Duodenal mucosa (tissue), 2 donors: ENCODE measurements at regions not wholly inside any gene's neighbourhood (a gene's known extent, or its start where the extent isn't known, plus 50 kb on each side); places are given as distances from the start of the nearest gene placed in this dataset.

Experiments
- H3K27ac ChIP-seq: one replicate; pipeline ENCODE4 v1.7.0; 2013; ENCODE audit warnings: low read depth, low read length
- H3K27me3 ChIP-seq, 2 donors: one replicate each; pipeline ENCODE4 v1.7.0; 2013; ENCODE audit warnings: low read length in 2 of 2, control low read depth in 1 of 2; ENCODE audit not compliant: insufficient read depth in 2 of 2, control insufficient read depth in 1 of 2
- H3K36me3 ChIP-seq, 2 donors: one replicate each; pipeline ENCODE4 v1.7.0; 2013; ENCODE audit warnings: low read length in 2 of 2, control low read depth in 1 of 2; ENCODE audit not compliant: insufficient read depth in 2 of 2, control insufficient read depth in 1 of 2
- H3K4me1 ChIP-seq, 2 donors: one replicate each; pipeline ENCODE4 v1.7.0; 2013; ENCODE audit warnings: low read length in 2 of 2, control low read depth in 1 of 2; ENCODE audit not compliant: insufficient read depth in 2 of 2, control insufficient read depth in 1 of 2
- H3K4me3 ChIP-seq, 2 donors: one replicate each; pipeline ENCODE4 v1.7.0; 2013; ENCODE audit warnings: low read length in 2 of 2, low read depth in 1 of 2
- H3K9ac ChIP-seq, 2 donors: one replicate each; pipeline ENCODE4 v1.7.0; 2013; ENCODE audit warnings: low read length in 2 of 2, low read depth in 1 of 2
- H3K9me3 ChIP-seq, 2 donors: one replicate each; pipeline ENCODE4 v1.7.0; 2013; ENCODE audit warnings: low read length in 2 of 2, control low read depth in 1 of 2; ENCODE audit not compliant: control insufficient read depth in 1 of 2

DNA sequence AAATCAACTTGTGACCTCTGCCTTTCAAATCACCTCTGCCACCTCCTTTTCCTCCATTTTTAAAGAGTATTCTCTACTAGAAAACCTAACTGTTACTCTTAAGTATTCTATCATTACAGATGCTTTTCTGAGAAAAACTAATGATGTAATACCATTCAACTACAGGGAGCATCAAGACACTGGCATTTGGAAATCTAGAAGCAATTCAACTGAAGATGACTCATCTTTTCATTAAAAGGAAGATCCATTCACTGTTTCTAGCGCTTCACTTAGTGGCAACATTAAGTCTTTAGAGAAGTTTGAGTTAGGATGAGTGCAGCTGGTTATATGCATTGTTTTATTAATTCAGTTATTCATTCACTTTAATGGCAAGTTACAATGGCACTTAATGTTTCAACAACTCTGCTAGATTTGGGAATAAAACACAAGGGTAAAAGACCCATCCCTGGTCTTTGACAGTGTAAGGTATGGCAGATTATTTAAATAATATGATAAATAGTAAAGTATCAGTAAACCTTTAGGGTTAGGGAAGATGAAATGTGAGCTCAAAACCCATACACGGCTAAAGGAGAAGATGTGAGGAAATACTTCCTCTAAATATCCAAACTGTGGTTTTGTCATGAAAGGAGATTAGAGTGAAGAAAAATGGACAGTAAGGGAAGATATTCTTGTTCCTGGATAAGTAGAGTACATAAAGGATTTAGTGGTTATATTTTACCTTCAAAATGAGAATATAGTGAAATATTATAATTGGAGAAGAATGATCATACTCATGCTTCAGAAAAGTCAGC, 61.7 kb downstream of the KCNJ2 start:
- H3K27me3 ChIP-seq = no peaks in the 10 kb centered on the region
- no peak overlapping the region for H3K4me3 ChIP-seq
- no peaks in the 10 kb centered on the region for H3K36me3 ChIP-seq
- no peak overlapping the region for H3K9ac ChIP-seq
- H3K4me1 ChIP-seq = no peaks in the 10 kb centered on the region
- no peaks in the 10 kb centered on the region for H3K9me3 ChIP-seq
- H3K27ac ChIP-seq = no peak overlapping the region

DNA sequence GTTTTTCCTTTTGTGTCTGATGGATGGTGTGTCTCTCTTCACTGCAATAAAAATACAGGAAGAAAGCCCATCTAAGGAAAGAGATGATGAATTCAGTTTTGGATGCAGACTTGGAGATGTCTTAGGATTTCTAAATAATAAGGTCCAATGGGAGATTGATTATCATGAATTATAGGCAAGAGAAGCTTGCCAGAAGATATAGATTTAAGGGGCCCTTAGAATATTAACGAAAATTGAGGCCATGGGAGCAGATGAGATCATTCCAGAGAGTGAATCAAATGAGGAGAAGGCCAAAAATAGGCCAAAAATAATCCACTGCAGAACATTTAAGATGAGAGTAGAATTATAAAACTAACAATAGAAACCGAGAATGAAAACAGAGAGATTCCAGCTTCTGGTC, 63.1 kb downstream of the KCNJ2 start:
- Histone ChIP-seq H3K4me1 (no peaks in the 10 kb centered on the region), H3K9ac (no peak overlapping the region), H3K27me3 (no peaks in the 10 kb centered on the region), H3K4me3 (no peak overlapping the region), H3K9me3 (no peaks in the 10 kb centered on the region), H3K27ac (no peak overlapping the region), H3K36me3 (no peaks in the 10 kb centered on the region)

DNA sequence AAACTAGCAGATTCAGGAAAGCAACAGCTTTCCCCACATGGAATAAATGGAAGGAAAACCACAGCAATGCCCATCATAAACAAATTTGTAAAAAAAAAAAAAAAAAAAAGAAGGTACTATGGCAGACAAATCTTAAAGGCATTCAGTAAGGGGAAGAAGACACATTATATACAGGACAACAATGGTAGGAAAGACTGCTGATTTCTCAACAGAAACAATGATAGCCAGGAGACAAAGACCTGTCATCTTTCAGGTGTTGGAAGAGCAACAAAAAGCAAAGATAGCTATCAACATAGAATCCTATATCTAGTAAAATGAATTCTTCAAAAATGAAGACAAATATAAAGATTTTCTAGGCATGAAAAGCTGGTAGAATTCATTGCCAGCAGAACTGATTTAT, 65.9 kb downstream of the KCNJ2 start:
- Histone ChIP-seq H3K9ac (no peak overlapping the region), H3K36me3 (no peaks in the 10 kb centered on the region), H3K4me1 (no peaks in the 10 kb centered on the region), H3K27ac (no peak overlapping the region), H3K27me3 (no peaks in the 10 kb centered on the region), H3K9me3 (no peaks in the 10 kb centered on the region), H3K4me3 (no peak overlapping the region)

DNA sequence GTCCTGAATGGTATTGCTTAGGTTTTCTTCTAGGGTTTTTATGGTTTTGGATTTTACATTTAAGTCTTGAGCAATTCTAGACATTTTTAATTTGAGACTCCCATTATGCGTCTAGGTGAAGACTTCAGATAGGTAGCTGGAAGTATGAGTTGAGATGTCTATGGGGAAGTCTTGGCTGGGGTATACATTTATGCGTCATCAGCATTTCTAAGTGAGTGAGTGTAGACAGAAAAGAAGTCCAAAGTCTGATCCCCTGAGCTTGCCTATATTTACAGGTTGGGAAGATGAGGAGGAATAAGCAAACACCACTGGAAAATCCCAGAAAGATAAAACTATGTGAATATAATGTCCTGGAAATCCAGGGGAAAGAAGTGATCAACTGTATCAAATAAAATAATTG, 68.9 kb downstream of the KCNJ2 start:
- H3K27me3 ChIP-seq = no peaks in the 10 kb centered on the region
- no peaks in the 10 kb centered on the region for H3K4me1 ChIP-seq
- H3K36me3 ChIP-seq = no peaks in the 10 kb centered on the region
- no peaks in the 10 kb centered on the region for H3K9me3 ChIP-seq
- H3K9ac ChIP-seq = no peak overlapping the region
- no peak overlapping the region for H3K4me3 ChIP-seq
- H3K27ac ChIP-seq = no peak overlapping the region

DNA sequence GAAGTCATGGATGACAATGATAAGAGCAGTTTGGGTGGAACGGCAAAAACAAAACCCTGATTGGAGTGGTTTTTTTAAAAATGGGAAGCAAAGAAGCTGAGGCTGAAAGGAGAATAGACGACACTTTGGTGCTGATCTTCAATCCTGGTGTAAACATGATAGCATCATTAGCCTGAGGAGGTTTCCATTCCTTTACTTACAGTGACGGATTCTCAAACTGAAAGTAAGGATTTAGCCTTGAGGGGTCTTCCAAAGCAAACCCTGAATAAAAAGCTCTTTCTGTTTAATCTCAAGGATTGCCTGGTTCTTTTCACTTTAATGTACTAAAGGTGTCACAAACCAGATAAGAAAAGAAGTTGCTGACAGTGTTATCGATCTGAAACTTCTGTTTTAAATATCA, 69.3 kb downstream of the KCNJ2 start:
- Histone ChIP-seq H3K36me3 (no peaks in the 10 kb centered on the region), H3K9me3 (no peaks in the 10 kb centered on the region), H3K4me3 (no peak overlapping the region), H3K27ac (no peak overlapping the region), H3K9ac (no peak overlapping the region), H3K27me3 (no peaks in the 10 kb centered on the region), H3K4me1 (no peaks in the 10 kb centered on the region)

DNA sequence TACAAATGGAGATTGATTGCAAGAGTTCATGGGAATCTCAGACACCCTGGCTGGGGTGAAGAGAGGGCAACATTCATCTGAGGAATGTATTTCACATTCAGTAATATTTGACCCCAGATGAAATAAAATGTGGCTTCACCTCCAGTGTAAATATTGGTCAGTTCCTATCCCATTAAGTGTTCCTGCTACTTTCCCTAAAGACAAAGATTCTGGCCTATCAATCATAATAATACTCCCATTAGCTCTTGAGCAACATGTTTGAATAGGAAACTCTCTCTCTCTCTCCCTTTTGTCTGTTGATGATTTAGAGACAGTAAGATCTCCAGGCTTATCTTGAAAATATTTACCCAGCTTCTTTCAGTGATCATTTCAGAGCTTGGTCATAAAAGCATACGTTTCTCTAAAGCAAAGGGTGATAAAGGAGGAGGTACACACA, 70.1 kb downstream of the KCNJ2 start:
- H3K27ac ChIP-seq = no peak overlapping the region
- H3K9ac ChIP-seq = no peak overlapping the region
- no peaks in the 10 kb centered on the region for H3K27me3 ChIP-seq
- no peaks in the 10 kb centered on the region for H3K36me3 ChIP-seq
- no peaks in the 10 kb centered on the region for H3K4me1 ChIP-seq
- no peak overlapping the region for H3K4me3 ChIP-seq
- H3K9me3 ChIP-seq = no peaks in the 10 kb centered on the region

DNA sequence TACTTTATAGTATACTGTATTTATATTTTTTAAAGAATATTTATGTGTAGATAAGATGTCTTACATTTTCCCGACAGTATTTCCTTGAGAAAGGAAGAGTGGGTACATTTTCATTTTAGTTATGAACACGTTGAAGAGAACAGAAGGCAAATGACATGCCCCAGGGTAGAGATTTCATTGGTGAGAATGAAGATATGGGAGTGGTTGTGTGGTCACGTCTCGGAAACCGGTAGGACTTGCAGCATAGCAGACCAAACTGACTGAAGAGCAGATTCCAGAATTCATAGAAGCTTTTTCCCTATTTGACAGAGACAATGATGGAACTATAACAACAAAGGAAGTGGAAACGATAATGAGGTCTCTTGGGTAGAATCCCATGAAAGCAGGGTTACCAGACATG, 71.7 kb downstream of the KCNJ2 start:
- H3K9ac ChIP-seq = no peak overlapping the region
- H3K36me3 ChIP-seq = no peaks in the 10 kb centered on the region
- H3K9me3 ChIP-seq = no peaks in the 10 kb centered on the region
- H3K4me3 ChIP-seq = no peak overlapping the region
- no peak overlapping the region for H3K27ac ChIP-seq
- H3K4me1 ChIP-seq = no peaks in the 10 kb centered on the region
- H3K27me3 ChIP-seq = no peaks in the 10 kb centered on the region

DNA sequence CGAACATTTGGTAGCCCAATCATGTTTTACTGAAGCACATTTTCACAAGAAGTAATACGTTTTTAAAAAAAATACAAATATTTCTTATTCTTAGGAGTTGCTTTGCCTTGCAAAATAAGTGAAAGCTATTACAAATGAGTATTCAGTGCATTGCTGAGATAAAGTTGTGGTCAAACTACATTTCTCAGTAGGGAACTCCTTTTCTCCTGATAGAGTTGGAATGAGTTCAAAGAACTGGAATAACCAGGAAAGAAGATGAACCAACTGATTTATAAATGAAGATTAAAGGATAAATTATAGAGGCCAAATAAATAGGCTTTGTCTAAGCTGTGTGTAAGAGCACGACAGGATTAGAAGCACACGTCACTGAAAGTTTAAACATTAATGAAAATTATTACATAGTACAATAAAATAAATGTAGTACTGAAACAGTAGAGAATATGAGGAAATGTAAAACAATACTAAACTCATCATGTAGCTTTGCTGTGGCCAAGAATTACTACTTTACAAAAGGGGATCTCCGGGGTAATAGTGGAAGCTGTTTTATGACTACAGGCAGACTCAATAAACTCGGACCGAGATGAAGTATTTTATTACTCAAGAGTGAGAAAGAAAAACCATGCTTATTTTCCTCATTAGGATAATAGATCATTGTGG, 73.6 kb downstream of the KCNJ2 start:
- no peaks in the 10 kb centered on the region for H3K27me3 ChIP-seq
- no peak overlapping the region for H3K27ac ChIP-seq
- no peaks in the 10 kb centered on the region for H3K4me1 ChIP-seq
- H3K4me3 ChIP-seq = no peak overlapping the region
- H3K36me3 ChIP-seq = no peaks in the 10 kb centered on the region
- H3K9me3 ChIP-seq = no peaks in the 10 kb centered on the region
- H3K9ac ChIP-seq = no peak overlapping the region

DNA sequence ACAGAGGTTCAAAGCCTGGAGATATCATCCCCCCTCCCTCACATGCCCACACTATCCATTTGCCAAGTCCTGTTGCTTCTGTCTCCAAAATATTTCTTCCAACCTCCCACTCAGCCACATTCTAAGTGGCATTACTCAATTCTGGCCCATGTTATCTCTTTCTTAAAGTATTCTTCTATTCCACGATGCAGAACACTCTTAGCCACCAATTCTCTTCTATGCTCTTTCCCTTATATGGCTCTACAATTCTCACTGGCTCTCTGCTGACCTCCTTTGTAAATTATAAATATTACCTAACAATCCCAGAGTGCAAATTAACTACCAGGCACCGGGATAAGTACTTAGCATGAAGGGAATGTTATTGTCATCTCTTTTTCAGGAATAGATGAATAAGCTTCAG, 82.4 kb downstream of the KCNJ2 start:
- no peaks in the 10 kb centered on the region for H3K36me3 ChIP-seq
- H3K9ac ChIP-seq = no peak overlapping the region
- H3K9me3 ChIP-seq = no peaks in the 10 kb centered on the region
- H3K27ac ChIP-seq = no peak overlapping the region
- H3K4me1 ChIP-seq = no peaks in the 10 kb centered on the region
- H3K4me3 ChIP-seq = no peak overlapping the region
- no peaks in the 10 kb centered on the region for H3K27me3 ChIP-seq

DNA sequence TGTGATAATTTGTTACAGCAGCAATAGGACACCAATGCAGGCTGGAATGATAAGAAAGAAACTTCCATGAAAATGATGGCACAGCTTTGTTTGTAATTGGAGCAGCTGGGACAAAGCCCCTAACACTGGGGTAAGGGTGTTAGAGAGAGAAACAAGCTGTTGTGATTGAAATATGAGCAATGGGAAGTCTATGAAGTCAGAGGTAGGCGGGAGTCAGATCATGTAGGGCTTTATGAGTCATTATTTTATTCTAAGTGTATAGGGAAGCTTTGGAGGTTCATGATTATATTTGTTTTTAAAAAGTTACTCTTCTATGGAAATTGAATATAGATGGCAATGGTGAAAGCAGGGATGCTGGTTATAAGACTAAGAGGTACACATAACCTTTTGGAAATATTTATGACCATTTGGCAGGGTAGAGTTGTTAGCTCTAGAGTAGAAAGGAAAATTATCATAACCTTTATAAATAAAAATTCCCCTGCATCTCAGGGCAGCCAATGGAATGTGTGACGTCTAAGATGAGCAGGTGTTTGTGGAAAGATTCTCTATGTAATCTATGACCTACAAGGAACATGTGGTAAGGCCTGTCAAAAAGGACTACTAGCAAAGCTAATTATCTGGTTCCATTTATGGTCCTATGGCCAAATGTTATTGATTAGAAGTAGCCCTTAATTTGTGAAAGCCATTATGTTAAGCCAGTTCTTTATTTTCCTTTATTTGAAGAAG, 85.6 kb downstream of the KCNJ2 start:
- Histone ChIP-seq H3K27ac (no peak overlapping the region), H3K27me3 (no peaks in the 10 kb centered on the region), H3K4me1 (peaks cover 0 to 6% of the 10 kb centered on the region in 2 donors), H3K9me3 (no peaks in the 10 kb centered on the region), H3K9ac (no peak overlapping the region), H3K36me3 (no peaks in the 10 kb centered on the region), H3K4me3 (no peak overlapping the region)
